SK-N-SH (cell line): ENCODE measurements at regions not wholly inside any gene's neighbourhood (a gene's known extent, or its start where the extent isn't known, plus 50 kb on each side); places are given as distances from the start of the nearest gene placed in this dataset.

Source experiments
- CTCF ChIA-PET: fragments of 300-600, 350-600 bp; formaldehyde crosslinking; extraction: SDS; loops from one replicate; lab custom pipeline; 2021; lab: Yijun Ruan, JAX
- POLR2A ChIA-PET: fragments of 350-600 bp; sonication (Branson Sonifier 250); formaldehyde crosslinking; extraction: SDS; loops from one replicate; lab custom pipeline; 2020; ENCODE audit warnings: antibody characterized with exemption, inconsistent platforms; lab: Yijun Ruan, JAX
- DNase-seq: peaks from one replicate; pipeline ENCODE4 v3.0.0; 2012
- H2AFZ ChIP-seq: fragments of 200-600 bp; sonication (generic); 2 replicates; pipeline ENCODE4 v1.8.1; 2016; ENCODE audit warnings: antibody characterized with exemption, mild to moderate bottlenecking, low read depth
- H3F3A ChIP-seq: fragments of 200-600 bp; sonication (generic); replicated peaks from 2 replicates; pipeline ENCODE3; 2016; ENCODE audit warnings: antibody characterized with exemption, mild to moderate bottlenecking; ENCODE audit not compliant: insufficient read depth
- H3K27ac ChIP-seq, 2 experiments: fragments of 200-500 bp in 1 of 2; fragments of 200-600 bp in 1 of 2; sonication (Bioruptor generic) in 1 of 2; sonication (generic), shearing (Covaris generic) in 1 of 2; 2 replicates each; pipeline versions ENCODE4 v1.5.1 to v1.6.1; 2014 to 2016; ENCODE audit warnings: low read depth in 2 of 2, inconsistent platforms in 1 of 2, low read length in 1 of 2, mild to moderate bottlenecking in 1 of 2, mixed read lengths in 1 of 2
- H3K27me3 ChIP-seq: fragments of 200-600 bp; sonication (generic), shearing (Covaris generic); 2 replicates; pipeline ENCODE4 v1.6.1; 2016; ENCODE audit warnings: mixed run types; ENCODE audit not compliant: insufficient read depth
- H3K36me3 ChIP-seq, 2 experiments: fragments of 200-500 bp in 1 of 2; fragments of 200-600 bp in 1 of 2; sonication (Bioruptor generic) in 1 of 2; sonication (generic) in 1 of 2; replicated peaks in 1 of 2; 2 replicates each; pipeline versions ENCODE3 to v1.5.1; 2014 to 2016; ENCODE audit warnings: low read length in 1 of 2, mild to moderate bottlenecking in 1 of 2; ENCODE audit not compliant: insufficient read depth in 2 of 2, control insufficient read depth in 1 of 2
- H3K4me1 ChIP-seq, 2 experiments: fragments of 200-500 bp in 1 of 2; fragments of 200-600 bp in 1 of 2; sonication (Bioruptor generic) in 1 of 2; sonication (generic), shearing (Covaris generic) in 1 of 2; 2 replicates each; pipeline versions ENCODE4 v1.5.1 to v1.6.1; 2014 to 2016; ENCODE audit warnings: low read depth in 1 of 2, low read length in 1 of 2, mixed run types in 1 of 2; ENCODE audit not compliant: insufficient read depth in 2 of 2, control insufficient read depth in 1 of 2
- H3K4me2 ChIP-seq: fragments of 200-600 bp; sonication (generic), shearing (Covaris generic); 2 replicates; pipeline ENCODE4 v1.6.1; 2017; ENCODE audit warnings: mixed run types
- H3K4me3 ChIP-seq, 2 experiments: fragments of 200-500 bp in 1 of 2; fragments of 200-600 bp in 1 of 2; sonication (Bioruptor generic) in 1 of 2; sonication (generic), shearing (Covaris generic) in 1 of 2; 2 replicates each; pipeline versions ENCODE4 v1.5.1 to v1.8.1; 2014 to 2016; ENCODE audit warnings: low read depth in 2 of 2, inconsistent platforms in 1 of 2, low read length in 1 of 2, mild to moderate bottlenecking in 1 of 2, mixed read lengths in 1 of 2, moderate library complexity in 1 of 2
- H3K79me2 ChIP-seq: fragments of 200-600 bp; sonication (generic); 2 replicates; pipeline ENCODE4 v1.8.1; 2017; ENCODE audit warnings: mild to moderate bottlenecking; ENCODE audit not compliant: insufficient read depth
- H3K9ac ChIP-seq: fragments of 200-600 bp; sonication (generic); 2 replicates; pipeline ENCODE4 v1.6.1; 2017; ENCODE audit warnings: mixed run types
- H3K9me2 ChIP-seq: fragments of 200-600 bp; sonication (generic); 2 replicates; pipeline ENCODE4 v1.6.1; 2017; ENCODE audit warnings: mixed run types
- H3K9me3 ChIP-seq: fragments of 200-600 bp; sonication (generic); 2 replicates; pipeline ENCODE4 v1.6.1; 2017; ENCODE audit warnings: mixed run types, mild to moderate bottlenecking, moderate library complexity
- H4K20me1 ChIP-seq: fragments of 200-600 bp; sonication (generic); 2 replicates; pipeline ENCODE4 v1.6.1; 2017; ENCODE audit warnings: mild to moderate bottlenecking, mixed run types; ENCODE audit not compliant: insufficient read depth
- EP300 ChIP-seq, 2 experiments: IDR thresholded peaks; 2 replicates each; pipeline versions ENCODE4 v1.4.0 to v1.6.1; 2012; ENCODE audit warnings: borderline replicate concordance in 1 of 2, low read depth in 1 of 2, low read length in 1 of 2
- EZH2phosphoT487 ChIP-seq: fragments of 200-600 bp; sonication (generic); IDR thresholded peaks from 2 replicates; pipeline ENCODE4 v1.6.1; 2017; ENCODE audit warnings: low read depth, mixed run types, mild to moderate bottlenecking, antibody characterized with exemption, moderate library complexity, borderline replicate concordance
- FOSL2 ChIP-seq: IDR thresholded peaks from 2 replicates; pipeline ENCODE4 v1.4.0; 2012; ENCODE audit warnings: low read depth, mild to moderate bottlenecking, moderate library complexity, borderline replicate concordance
- FOXJ3 ChIP-seq: sonication (generic); formaldehyde crosslinking; IDR thresholded peaks from 2 replicates; pipeline ENCODE4 v1.5.1; 2020; ENCODE audit warnings: mild to moderate bottlenecking, missing genetic modification reagents
- FOXM1 ChIP-seq: IDR thresholded peaks from 2 replicates; pipeline ENCODE4 v1.4.0; 2012; ENCODE audit warnings: low read depth, mild to moderate bottlenecking
- GATA2 ChIP-seq: sonication (generic); formaldehyde crosslinking; IDR thresholded peaks from 2 replicates; pipeline ENCODE4 v1.5.0; 2020; ENCODE audit warnings: mild to moderate bottlenecking, missing genetic modification reagents
- IRF3 ChIP-seq: fragments of 150-350 bp; IDR thresholded peaks from 2 replicates; pipeline ENCODE4 v1.6.1; 2016; ENCODE audit warnings: mild to moderate bottlenecking, low read depth, low read length
- MAX ChIP-seq: IDR thresholded peaks from 2 replicates; pipeline ENCODE4 v1.4.0; 2012; ENCODE audit warnings: low read depth
- MEF2A ChIP-seq: IDR thresholded peaks from 2 replicates; pipeline ENCODE4 v1.4.0; 2012; ENCODE audit warnings: low read depth, borderline replicate concordance
- RAD21 ChIP-seq: IDR thresholded peaks from 2 replicates; pipeline ENCODE4 v1.6.1; 2012; ENCODE audit warnings: mild to moderate bottlenecking, low read length
- RCOR1 ChIP-seq: fragments of 150-350 bp; IDR thresholded peaks from 2 replicates; pipeline ENCODE4 v1.6.1; 2017; ENCODE audit warnings: antibody characterized with exemption, low read length
- REST ChIP-seq: IDR thresholded peaks from 2 replicates; pipeline ENCODE4 v1.6.1; 2012; ENCODE audit warnings: mild to moderate bottlenecking, low read depth, low read length, moderate library complexity
- SMC3 ChIP-seq: IDR thresholded peaks from 2 replicates; pipeline ENCODE4 v1.6.1; 2012; ENCODE audit warnings: low read depth, low read length, improper control_type of control experiment
- USF2 ChIP-seq: fragments of 150-350 bp; IDR thresholded peaks from 2 replicates; pipeline ENCODE4 v1.6.1; 2017; ENCODE audit warnings: antibody characterized with exemption, low read length, low read depth, borderline replicate concordance
- WGBS: methylation state at CpG from one replicate; pipeline ENCODE4 v1.1.6; 2017; ENCODE audit warnings: low lambda C conversion rate; 5-methylcytosine and 5-hydroxymethylcytosine counted together
- TF ChIP-seq, protein P1 (sequence below): IDR thresholded peaks from 2 replicates; pipeline ENCODE4; 2012

GRCh38 chr2:53098696-53099078 is 668.9 kb upstream of the CHAC2 start (continued):
- TF ChIP-seq FOXJ3 (CRISPR knock-in tag), result no peak

GRCh38 chr2:53096351-53096750 is 671.3 kb upstream of the CHAC2 start:
- Histone ChIP-seq H3K36me3 (no peaks in the 10 kb centered on the region), H3K27ac (no peak overlapping the region), H4K20me1 (no peaks in the 10 kb centered on the region), H3K9me3 (no peaks in the 10 kb centered on the region), H3K27me3 (no peaks in the 10 kb centered on the region; the same call in 1 of the 2 replicates), H3K79me2 (no peaks in the 10 kb centered on the region), H2AFZ (no peak overlapping the region), H3K4me2 (no peak overlapping the region), H3K9ac (no peak overlapping the region), H3F3A (no peaks in the 10 kb centered on the region), H3K4me1 (no peaks in the 10 kb centered on the region), H3K4me3 (no peak overlapping the region), H3K9me2 (no peaks in the 10 kb centered on the region)
- POLR2A ChIA-PET, result no interaction called here
- WGBS, result 33% methylated on average over 4 of the region's 4 CpGs
- CTCF ChIA-PET, result no interaction called here
- TF ChIP-seq IRF3 (no peak), RAD21 (no peak), FOXJ3 (CRISPR knock-in tag) (no peak)
- TF ChIP-seq, protein P1, sequence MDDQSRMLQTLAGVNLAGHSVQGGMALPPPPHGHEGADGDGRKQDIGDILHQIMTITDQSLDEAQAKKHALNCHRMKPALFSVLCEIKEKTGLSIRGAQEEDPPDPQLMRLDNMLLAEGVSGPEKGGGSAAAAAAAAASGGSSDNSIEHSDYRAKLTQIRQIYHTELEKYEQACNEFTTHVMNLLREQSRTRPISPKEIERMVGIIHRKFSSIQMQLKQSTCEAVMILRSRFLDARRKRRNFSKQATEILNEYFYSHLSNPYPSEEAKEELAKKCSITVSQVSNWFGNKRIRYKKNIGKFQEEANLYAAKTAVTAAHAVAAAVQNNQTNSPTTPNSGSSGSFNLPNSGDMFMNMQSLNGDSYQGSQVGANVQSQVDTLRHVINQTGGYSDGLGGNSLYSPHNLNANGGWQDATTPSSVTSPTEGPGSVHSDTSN, result no peak
- no peak for DNase-seq

GRCh38 chr2:53095664-53096063 is 671.9 kb upstream of the CHAC2 start:
- H2AFZ ChIP-seq, result no peak overlapping the region
- TF ChIP-seq, protein P1, result no peak
- TF ChIP-seq REST (no peak), USF2 (no peak), IRF3 (no peak), EZH2phosphoT487 (no peak), FOXM1 (no peak), MEF2A (no peak), RAD21 (no peak), GATA2 (no peak), EP300 (IDR thresholded peaks at IDR 0.05; ENCODE audit: borderline replicate concordance in 1 of 2, low read depth in 1 of 2, low read length in 1 of 2) (no peak), MAX (no peak), RCOR1 (no peak), FOSL2 (no peak), SMC3 (no peak)
- no peak overlapping the region for H3K4me2 ChIP-seq
- H3K4me1 ChIP-seq, result no peaks in the 10 kb centered on the region
- WGBS, result 8% methylated on average over 1 of the region's 1 CpG
- H4K20me1 ChIP-seq, result no peaks in the 10 kb centered on the region
- POLR2A ChIA-PET, result no interaction called here
- CTCF ChIA-PET, result no interaction called here
- H3F3A ChIP-seq, result no peaks in the 10 kb centered on the region
- H3K36me3 ChIP-seq, result no peaks in the 10 kb centered on the region
- no peaks in the 10 kb centered on the region for H3K9me2 ChIP-seq
- DNase-seq, result no peak
- H3K9ac ChIP-seq, result no peak overlapping the region
- no peak overlapping the region for H3K4me3 ChIP-seq
- H3K27ac ChIP-seq, result no peak overlapping the region
- H3K27me3 ChIP-seq, result no peaks in the 10 kb centered on the region; the same call in 1 of the 2 replicates
- no peaks in the 10 kb centered on the region for H3K79me2 ChIP-seq
- no peaks in the 10 kb centered on the region for H3K9me3 ChIP-seq
